Peyer's patch (tissue), 4 donors: ENCODE measurements at regions not wholly inside any gene's neighbourhood (a gene's known extent, or its start where the extent isn't known, plus 50 kb on each side); places are given as distances from the start of the nearest gene placed in this dataset.

Experiments
- DNase-seq, 3 donors: peaks; one replicate each; pipeline ENCODE4 v3.0.0-alpha.2; 2017 to 2019
- H3K27ac ChIP-seq, 4 donors: fragments of 200-600 bp; sonication (generic); one replicate each; pipeline ENCODE4 v1.5.1; 2016 to 2019
- H3K27me3 ChIP-seq, 2 donors: fragments of 200-600 bp; sonication (generic); one replicate each; pipeline ENCODE4 v1.5.1; 2019
- H3K36me3 ChIP-seq, 3 donors: fragments of 200-600 bp; sonication (generic); one replicate each; pipeline ENCODE4 v1.5.1; 2016 to 2019
- H3K4me1 ChIP-seq, 4 donors: fragments of 200-600 bp; sonication (generic); one replicate each; pipeline ENCODE4 v1.5.1; 2016 to 2019
- H3K4me3 ChIP-seq, 4 donors: fragments of 200-600 bp; sonication (generic); 1 replicate in 3 of 4; 2 replicates in 1 of 4; pipeline ENCODE4 v1.5.1; 2016 to 2019; ENCODE audit warnings: mild to moderate bottlenecking in 1 of 4
- H3K9me3 ChIP-seq, 4 donors: fragments of 200-600 bp; sonication (generic); one replicate each; pipeline ENCODE4 v1.5.1; 2016 to 2019; ENCODE audit warnings: mild to moderate bottlenecking in 1 of 4
- CTCF ChIP-seq, 6 experiments: fragments of 450-650 bp in 4 of 6; fragments of 200-600 bp in 2 of 6; sonication (generic) in 1 of 6; IDR thresholded peaks; one replicate each; pipeline ENCODE4 v1.5.1; 2017 to 2019; ENCODE audit warnings: antibody characterized with exemption in 6 of 6, mild to moderate bottlenecking in 3 of 6, moderate library complexity in 1 of 6
- POLR2A ChIP-seq, 2 donors: fragments of 450-650 bp; IDR thresholded peaks; one replicate each; pipeline ENCODE4 v1.5.1; 2017; ENCODE audit warnings: antibody characterized with exemption in 2 of 2, mild to moderate bottlenecking in 2 of 2, moderate library complexity in 2 of 2

GRCh38 chr15:67977414-67978089 lies 76.6 kb upstream of the PIAS1 start:
- no peak overlapping the region for H3K27ac ChIP-seq
- H3K4me3 ChIP-seq, result no peak overlapping the region
- no peaks in the 10 kb centered on the region for H3K9me3 ChIP-seq
- H3K36me3 ChIP-seq, result no peaks in the 10 kb centered on the region
- TF ChIP-seq CTCF (IDR thresholded peaks at IDR 0.05), result no peak
- TF ChIP-seq POLR2A (IDR thresholded peaks at IDR 0.05), result no peak
- H3K27me3 ChIP-seq, result no peaks in the 10 kb centered on the region
- no peak for DNase-seq
- H3K4me1 ChIP-seq, result no peaks in the 10 kb centered on the region

DNA sequence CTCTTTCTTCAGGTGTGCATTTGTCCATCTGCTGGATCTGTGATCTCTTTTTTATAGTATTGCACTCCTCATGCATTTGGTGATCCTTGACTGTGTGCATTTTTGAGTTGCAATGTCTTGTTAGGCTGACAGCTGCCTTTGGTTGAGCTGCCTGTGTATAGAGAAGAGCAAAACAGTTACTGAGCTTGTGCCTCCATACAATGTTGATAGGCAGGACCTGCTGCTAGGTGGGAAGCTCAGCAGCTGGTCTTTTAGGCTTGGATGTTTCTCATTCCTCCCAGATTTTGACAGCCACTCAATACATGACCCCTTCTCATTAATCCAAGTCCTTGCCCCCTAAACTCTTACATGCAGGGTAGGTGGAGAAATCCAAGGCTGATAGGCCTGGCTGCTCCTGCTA lies 74.8 kb upstream of the PIAS1 start:
- no peak for DNase-seq
- Histone ChIP-seq H3K4me1 (no peaks in the 10 kb centered on the region), H3K27ac (no peak overlapping the region), H3K4me3 (no peak overlapping the region), H3K27me3 (no peaks in the 10 kb centered on the region), H3K36me3 (no peaks in the 10 kb centered on the region), H3K9me3 (no peaks in the 10 kb centered on the region)
- TF ChIP-seq POLR2A (IDR thresholded peaks at IDR 0.05) (no peak), CTCF (IDR thresholded peaks at IDR 0.05) (no peak)

DNA sequence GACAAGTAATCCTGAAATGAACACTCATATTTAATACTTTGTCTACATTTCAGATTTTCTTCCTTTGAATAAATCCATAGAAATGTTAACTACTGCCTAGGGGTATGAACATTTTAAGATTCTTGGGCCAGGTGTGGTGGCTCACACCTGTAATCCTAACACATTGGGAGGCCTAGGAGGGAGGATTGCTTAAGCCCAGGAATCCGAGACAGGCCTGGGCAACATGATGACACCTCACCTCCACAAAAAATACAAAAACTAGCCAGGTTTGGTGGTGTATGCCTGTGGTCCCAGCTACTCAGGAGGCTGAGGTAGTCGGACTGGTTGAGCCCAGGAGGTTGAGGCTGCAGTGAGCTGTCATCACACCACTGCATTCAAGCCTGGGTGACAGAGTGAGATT lies 73.9 kb upstream of the PIAS1 start:
- Histone ChIP-seq H3K27me3 (no peaks in the 10 kb centered on the region), H3K9me3 (no peaks in the 10 kb centered on the region), H3K4me1 (no peaks in the 10 kb centered on the region), H3K36me3 (no peaks in the 10 kb centered on the region), H3K27ac (no peak overlapping the region), H3K4me3 (no peak overlapping the region)
- no peak for DNase-seq
- TF ChIP-seq POLR2A (IDR thresholded peaks at IDR 0.05), result no peak
- TF ChIP-seq CTCF (IDR thresholded peaks at IDR 0.05), result no peak

- DNase-seq, result no peak
- H3K27me3 ChIP-seq, result no peaks in the 10 kb centered on the region
- no peak overlapping the region for H3K4me3 ChIP-seq
- no peak overlapping the region for H3K27ac ChIP-seq
- H3K4me1 ChIP-seq, result no peaks in the 10 kb centered on the region
- H3K9me3 ChIP-seq, result no peaks in the 10 kb centered on the region
- no peak for TF ChIP-seq CTCF (IDR thresholded peaks at IDR 0.05)
- no peak for TF ChIP-seq POLR2A (IDR thresholded peaks at IDR 0.05)
- no peaks in the 10 kb centered on the region for H3K36me3 ChIP-seq
Observed at GRCh38 chr15:67980773-67981685, 73.1 kb upstream of the PIAS1 start.

- no peaks in the 10 kb centered on the region for H3K27me3 ChIP-seq
- no peak overlapping the region for H3K4me3 ChIP-seq
- DNase-seq, result no peak
- H3K36me3 ChIP-seq, result no peaks in the 10 kb centered on the region
- no peak for TF ChIP-seq CTCF (IDR thresholded peaks at IDR 0.05)
- no peak for TF ChIP-seq POLR2A (IDR thresholded peaks at IDR 0.05)
- no peak overlapping the region for H3K27ac ChIP-seq
- H3K9me3 ChIP-seq, result no peaks in the 10 kb centered on the region
- no peaks in the 10 kb centered on the region for H3K4me1 ChIP-seq
Observed at GRCh38 chr15:67981848-67982247, 72.3 kb upstream of the PIAS1 start.
